HG03135 (cell line): ENCODE measurements at regions not wholly inside any gene's neighbourhood (a gene's known extent, or its start where the extent isn't known, plus 50 kb on each side); places are given as distances from the start of the nearest gene placed in this dataset.
"Not testable (repeated sequence)": the region's sequence is repeated elsewhere in the genome, so short reads cannot be mapped to it uniquely, and the experiment has no call there.

Experiments
- ATAC-seq: cut with Tn5 transposase; IDR thresholded peaks from one replicate; pipeline ENCODE4 v1.9.1; 2021; ENCODE audit warnings: mild to moderate bottlenecking, moderate library complexity; ENCODE audit not compliant: unreplicated experiment

- no peak for ATAC-seq
Measured at GRCh38 chr10:129213256-129213655, 253.8 kb upstream of the MGMT start.

DNA sequence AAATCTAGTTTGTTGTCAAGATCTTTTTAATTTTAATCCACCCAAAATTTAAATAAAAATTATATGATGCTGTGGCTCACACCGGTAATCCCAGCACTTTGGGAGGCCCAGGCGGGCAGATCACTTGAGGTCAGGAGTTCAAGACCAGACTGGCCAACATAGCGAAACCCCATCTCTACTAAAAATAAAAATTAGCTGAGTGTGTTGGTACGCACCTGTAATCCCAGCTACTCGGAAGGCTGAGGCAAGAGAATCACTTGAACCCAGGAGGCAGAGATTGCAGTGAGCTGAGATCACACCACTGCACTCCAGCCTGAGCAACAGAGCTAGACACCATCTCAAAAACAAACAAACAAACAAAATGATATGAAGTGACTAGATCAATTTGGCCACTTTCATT, 253.0 kb upstream of the MGMT start:
- ATAC-seq = not testable (repeated sequence)

DNA sequence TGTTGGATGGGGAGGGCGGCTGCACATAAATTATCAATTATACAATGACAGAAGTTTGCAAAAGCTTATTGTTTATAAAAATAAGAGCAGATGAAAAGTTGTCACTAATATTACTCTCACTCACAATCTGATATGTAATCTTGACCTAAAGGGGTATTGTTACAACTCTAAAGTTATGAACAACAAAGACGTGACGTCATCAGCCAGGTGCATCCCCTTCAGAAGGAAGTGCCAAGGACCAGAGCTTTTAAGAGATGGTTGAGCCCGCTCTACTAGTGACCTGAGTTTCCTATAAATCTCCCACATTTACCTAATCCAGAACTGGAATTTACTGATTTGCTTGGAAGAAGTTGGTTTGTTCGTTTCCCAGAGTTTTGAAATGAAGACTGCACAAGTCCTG, 247.7 kb upstream of the MGMT start:
- ATAC-seq = no peak

GRCh38 chr10:129222436-129222835, 244.6 kb upstream of the MGMT start:
- no peak for ATAC-seq

DNA sequence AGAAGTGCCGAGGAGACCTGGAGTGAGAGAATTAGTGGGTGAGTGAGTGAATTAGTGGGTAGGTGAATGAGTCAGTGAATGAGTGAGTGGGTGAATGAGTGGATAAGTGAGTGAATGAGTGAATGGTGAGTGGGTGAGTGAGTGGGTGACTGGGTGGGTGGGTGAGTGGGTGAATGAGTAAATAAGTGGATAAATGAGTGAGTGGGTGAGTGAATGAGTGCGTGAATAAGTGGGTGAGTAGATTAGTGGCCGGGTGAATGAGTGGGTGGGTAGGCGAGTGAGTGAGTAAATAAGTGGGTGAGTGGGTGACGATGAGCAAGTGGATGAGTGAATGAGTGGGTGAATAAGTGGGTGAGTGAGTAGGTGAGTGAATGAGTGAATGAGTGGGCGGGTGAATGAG, 243.7 kb upstream of the MGMT start:
- no peak for ATAC-seq

DNA sequence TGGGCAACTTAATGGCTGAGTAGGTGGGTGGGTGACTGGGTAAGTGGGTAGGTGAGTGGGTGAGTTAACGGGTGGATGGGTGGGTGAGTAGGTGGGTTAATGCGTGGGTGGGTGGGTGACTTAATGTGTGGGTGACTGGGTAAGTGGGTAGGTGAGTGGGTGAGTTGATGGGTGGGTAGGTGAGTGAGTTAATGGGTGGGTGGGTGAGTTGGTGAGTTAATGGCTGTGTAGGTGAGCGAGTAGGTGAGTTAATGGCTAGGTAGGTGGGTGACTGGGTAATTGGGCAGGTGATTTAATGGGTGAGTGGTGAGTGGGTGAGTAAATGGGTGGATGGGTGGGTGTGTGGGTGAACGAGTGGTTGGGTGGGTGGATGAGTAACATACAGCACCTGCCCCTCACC, 243.0 kb upstream of the MGMT start:
- no peak for ATAC-seq

DNA sequence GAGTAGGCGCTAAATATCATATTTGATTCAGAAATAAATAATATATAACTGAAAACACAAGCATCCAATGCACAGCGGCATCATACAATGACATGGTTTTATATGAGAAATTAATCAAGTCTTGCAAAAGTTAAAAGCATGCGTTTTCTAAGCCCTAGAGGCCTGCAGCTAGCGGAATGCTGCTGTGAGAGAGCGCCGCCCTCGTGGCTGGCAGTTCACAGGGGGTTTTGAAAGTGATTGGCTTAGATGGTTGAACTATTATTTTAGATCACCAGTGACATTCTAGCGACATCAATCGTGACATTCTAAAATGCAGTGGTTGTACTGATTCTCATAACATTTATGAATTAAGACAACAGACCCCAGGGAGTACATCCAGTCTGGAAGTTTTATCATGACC, 235.2 kb upstream of the MGMT start:
- no peak for ATAC-seq

GRCh38 chr10:129233351-129234148, 233.5 kb upstream of the MGMT start:
- ATAC-seq = no peak

DNA sequence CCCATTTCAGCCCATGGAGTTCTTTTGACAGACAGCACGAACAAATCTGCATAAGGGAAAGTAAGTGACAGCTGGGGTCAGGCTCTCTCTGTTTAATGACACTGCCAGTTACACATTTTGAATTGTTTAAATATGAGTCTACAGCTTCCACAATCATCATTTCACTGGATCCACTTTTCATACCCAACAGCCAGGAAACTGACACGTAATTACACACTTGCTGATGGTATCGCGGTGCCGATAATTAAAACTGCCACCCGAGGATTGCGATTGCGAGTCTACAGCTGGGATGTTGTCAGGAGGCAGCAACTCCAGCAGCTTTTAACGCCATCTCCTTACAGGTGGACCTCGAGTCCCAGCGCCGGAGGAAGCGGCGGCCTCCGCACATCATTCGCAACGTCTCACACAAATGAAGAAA, 230.8 kb upstream of the MGMT start:
- no peak for ATAC-seq

DNA sequence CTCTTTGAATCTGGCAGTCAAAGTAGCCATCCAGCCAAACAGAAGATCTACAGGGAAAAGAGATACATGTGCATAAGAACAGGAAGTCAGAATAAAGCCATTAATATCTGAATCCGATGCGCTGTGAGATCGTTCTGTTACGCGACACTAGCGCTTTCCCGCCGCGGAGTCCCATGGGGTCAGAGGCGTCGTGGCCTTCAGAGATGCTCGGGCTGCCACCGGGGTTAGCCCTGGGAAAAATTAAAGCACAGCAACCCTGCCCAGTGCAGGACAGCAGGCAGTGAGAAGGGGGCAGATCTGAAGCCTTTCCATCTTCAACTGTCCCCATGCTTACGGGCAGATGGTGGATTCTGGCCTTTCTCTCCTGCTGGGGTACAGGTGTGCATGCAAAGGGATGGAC, 225.6 kb upstream of the MGMT start:
- no peak for ATAC-seq

DNA sequence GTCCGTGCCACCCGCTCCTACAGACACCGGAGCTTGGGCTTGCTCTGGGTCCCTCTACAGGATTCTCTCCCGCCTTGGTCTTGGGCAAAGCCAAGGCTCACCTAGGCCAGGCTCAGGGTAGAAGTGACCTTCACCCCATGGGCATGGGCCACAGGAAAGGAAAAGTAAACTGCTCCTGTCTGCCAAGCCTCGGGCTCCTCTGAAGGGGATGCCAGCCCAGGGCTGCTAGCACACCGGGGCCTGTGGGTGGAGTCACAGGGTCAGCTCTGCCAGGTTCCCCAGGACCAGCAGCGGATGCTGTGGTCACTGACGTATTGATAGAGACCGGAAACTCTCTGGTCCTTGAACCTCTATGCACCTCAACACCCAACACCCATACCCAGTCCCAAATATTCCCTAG, 222.7 kb upstream of the MGMT start:
- ATAC-seq = no peak

- no peak for ATAC-seq
Measured at GRCh38 chr10:129244757-129245156, 222.3 kb upstream of the MGMT start.

DNA sequence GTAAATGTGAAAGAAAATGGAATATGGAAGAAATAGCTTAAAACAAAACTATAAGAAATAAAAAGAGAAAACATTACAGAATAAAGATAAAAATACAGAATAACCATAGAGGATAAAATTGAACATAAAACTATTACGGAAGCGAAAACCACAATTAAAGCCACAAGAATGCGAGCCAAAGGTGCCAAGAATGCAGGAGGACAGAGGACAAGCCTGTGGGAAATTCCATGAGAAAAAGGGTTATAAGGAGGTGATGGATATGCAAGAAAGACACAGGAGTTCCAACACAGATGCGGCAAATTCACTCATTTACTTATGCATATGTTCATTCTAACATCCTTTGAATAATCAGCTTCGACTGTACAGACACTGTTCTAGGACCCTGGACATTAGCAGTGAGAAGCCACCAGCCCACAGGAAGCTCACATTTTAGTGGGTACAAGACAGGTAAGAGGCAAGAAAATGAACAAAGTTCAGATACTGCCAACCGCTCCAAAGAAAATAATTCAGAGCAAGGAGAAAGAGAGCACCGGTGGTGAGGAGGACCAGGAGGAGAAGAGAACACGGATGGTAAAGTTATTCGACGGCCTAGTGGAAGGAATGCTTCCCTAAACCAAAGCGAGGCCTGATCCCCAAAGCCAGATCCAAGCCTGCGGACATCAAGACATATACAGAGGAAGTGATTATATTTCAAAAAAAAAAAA, 213.7 kb upstream of the MGMT start:
- ATAC-seq = no peak

DNA sequence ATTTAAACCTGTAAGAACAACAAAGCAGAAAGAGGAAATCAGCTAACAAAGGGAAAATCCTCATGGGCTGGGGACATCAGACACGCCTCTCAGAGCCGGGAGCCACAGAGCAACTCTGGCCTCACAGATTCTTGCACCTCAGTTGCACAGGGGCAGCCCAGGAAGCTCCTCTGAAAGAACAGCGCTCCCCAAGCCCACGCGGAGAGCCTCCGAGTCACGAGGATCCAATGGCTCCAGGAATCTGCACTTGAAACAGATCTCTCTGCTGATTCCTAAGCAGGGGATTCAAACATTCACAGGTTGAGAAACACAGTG, 213.2 kb upstream of the MGMT start:
- ATAC-seq = no peak

GRCh38 chr10:129258283-129258923, 208.6 kb upstream of the MGMT start:
- ATAC-seq = no peak

DNA sequence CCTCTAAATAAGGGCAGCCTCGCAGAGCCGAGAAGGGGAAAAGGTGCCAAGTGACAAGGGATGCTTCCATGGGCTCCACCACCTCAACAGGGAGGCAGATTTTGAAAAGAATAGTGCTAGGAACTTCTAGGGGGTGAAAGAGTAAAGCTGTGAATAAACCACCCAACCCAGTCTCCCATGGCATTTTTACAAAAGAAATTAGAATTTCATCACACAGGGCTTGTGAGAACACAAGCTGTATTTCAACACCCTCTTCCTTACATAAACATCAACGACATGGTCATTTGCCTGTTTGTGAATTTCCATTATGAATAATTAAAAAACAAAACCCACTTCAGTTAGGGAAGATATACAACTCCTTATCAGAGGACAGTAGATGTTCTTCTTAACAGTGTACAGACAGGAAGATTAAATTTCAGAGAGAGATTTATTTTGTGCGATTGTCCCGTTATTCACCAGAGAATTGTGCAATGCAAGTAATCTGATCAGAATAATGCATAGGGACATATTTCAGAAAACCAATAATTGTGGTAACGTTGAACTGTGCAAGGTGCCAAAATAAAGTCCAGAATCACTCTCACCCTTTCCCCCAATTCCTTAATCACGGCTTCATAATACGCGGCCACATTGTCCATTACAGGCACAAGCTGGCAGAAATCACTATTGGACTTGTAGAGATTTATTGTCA, 207.8 kb upstream of the MGMT start:
- ATAC-seq = no peak

DNA sequence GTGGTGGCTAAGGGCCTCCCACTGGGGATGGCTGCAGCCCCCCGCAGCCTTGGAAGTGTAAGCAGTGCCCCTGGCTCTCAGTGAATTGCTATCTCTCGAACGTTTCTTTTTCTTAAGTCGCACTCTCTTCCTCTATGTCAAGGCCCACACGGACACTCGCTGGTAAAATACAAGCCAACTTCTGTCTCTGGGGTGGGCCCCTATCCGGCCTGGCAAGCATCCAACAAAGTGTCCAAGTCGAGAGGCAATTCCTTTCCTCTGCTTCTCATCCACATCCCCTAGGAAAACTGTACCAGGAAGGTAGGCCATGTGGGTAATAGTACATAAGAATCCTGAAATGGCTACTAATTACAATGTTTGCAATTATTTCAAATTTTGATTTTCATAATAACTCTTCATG, 194.9 kb upstream of the MGMT start:
- ATAC-seq = no peak

DNA sequence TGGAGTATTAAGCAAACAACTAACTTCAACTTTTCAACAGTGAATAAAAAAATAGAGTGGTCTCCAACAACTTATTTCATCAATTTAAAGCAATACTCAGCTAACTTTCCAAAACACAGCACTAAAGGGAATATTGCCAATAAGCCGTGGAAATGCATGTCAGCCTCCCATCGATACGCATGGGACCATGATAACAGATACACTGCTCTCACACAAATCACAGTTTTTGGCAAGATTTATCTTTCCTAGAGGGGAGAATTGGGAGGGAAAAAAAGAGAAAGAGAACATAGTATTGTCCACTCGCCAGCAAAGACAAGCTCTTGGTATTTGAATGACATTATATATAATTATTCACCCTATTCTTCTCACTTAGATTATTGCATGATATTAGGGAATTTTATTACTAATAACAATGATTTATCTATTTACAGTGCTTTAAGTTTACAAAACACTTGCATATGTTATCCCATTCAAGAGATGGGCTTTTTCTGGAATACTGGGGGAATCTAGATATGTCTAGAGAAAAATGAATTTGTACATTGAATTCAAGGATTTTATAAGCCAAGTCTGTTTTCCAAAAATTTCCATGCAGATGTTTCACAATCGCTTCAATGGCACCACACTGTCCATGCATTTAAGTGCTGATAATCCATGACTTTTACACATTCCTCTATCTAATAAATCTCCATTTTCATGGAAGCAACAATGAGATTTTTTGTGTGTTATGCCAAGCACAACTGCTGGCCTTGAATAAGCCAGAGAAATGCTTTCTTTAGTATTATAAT, 194.0 kb upstream of the MGMT start:
- ATAC-seq = no peak

DNA sequence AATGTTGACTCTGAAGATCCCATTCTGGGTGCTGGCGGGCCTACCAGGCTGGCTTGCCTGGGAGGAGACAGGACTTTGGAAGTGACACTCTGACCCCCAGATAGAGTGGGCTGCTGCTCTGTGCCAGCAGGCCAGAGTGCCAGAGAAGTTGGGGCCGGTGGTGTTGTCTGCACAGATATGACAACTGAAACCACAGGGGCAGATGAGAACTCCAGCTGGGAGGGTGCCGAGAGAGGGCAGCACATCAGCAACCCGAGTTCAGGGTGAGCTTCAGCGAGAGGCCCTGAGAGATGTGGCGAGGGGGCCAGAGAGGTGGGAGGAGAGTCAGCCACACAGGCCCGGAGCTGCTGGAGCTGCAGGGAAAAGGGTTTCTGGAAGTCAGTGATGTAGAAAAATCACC, 193.2 kb upstream of the MGMT start:
- no peak for ATAC-seq

GRCh38 chr10:129274748-129275474, 192.1 kb upstream of the MGMT start:
- no peak for ATAC-seq
